A673 (cell line): ENCODE measurements at regions not wholly inside any gene's neighbourhood (a gene's known extent, or its start where the extent isn't known, plus 50 kb on each side); places are given as distances from the start of the nearest gene placed in this dataset.

Source experiments
- BruUV-seq: library from RNA; stranded (reverse); fragments of 400-500 nt; replicated peaks from 2 replicates; lab custom pipeline; 2021; lab: Mats Ljungman, UMichigan
- CTCF ChIA-PET: fragments of 300-600 bp; sonication (Branson Sonifier 250); formaldehyde crosslinking; loops from one replicate; lab custom pipeline; 2022; ENCODE audit warnings: antibody characterized with exemption; lab: Charles Lee
- POLR2A ChIA-PET: fragments of 300-600 bp; sonication (Branson Sonifier 250); formaldehyde crosslinking; loops from one replicate; lab custom pipeline; 2022; ENCODE audit warnings: antibody characterized with exemption; ENCODE audit not compliant: low non-redundant PET; lab: Charles Lee
- DNase-seq: peaks from one replicate; pipeline ENCODE4 v3.0.0-alpha.2; 2015; ENCODE audit warnings: low spot score
- H3K27ac ChIP-seq: fragments of 200-600 bp; sonication (generic); 2 replicates; pipeline ENCODE4 v1.5.1; 2016; ENCODE audit warnings: mixed run types, low read depth, mild to moderate bottlenecking, mixed read lengths, antibody characterized with exemption, low read length; ENCODE audit not compliant: poor library complexity, severe bottlenecking
- H3K27me3 ChIP-seq: fragments of 200-600 bp; sonication (generic); replicated peaks from 2 replicates; pipeline ENCODE4 v1.6.1; 2017; ENCODE audit warnings: mixed run types, low read depth, mild to moderate bottlenecking, mixed read lengths, antibody characterized with exemption, low read length; ENCODE audit not compliant: insufficient read depth, poor library complexity
- H3K36me3 ChIP-seq: fragments of 200-600 bp; sonication (generic); 2 replicates; pipeline ENCODE4 v1.6.1; 2016; ENCODE audit warnings: mixed run types, mild to moderate bottlenecking, mixed read lengths, antibody characterized with exemption, low read length; ENCODE audit not compliant: insufficient read depth, poor library complexity, severe bottlenecking
- H3K4me1 ChIP-seq: fragments of 200-600 bp; sonication (generic); 2 replicates; pipeline ENCODE4 v1.6.1; 2017; ENCODE audit warnings: mixed run types, mild to moderate bottlenecking, mixed read lengths, antibody characterized with exemption, low read length; ENCODE audit not compliant: insufficient read depth, poor library complexity, severe bottlenecking
- H3K4me3 ChIP-seq: fragments of 200-600 bp; sonication (generic); 2 replicates; pipeline ENCODE4 v1.5.1; 2016; ENCODE audit warnings: low read depth, mixed run types, mild to moderate bottlenecking, mixed read lengths, low read length; ENCODE audit not compliant: poor library complexity, severe bottlenecking
- H3K9me3 ChIP-seq: fragments of 200-600 bp; sonication (generic); 2 replicates; pipeline ENCODE4 v1.6.1; 2016; ENCODE audit warnings: mixed run types, low read depth, mild to moderate bottlenecking, mixed read lengths, antibody characterized with exemption, low read length; ENCODE audit not compliant: poor library complexity, severe bottlenecking
- EZH2 ChIP-seq: fragments of 200-600 bp; sonication (generic); IDR thresholded peaks from 2 replicates; pipeline ENCODE4 v1.6.1; 2017; ENCODE audit warnings: borderline replicate concordance, low read depth, mild to moderate bottlenecking, mixed read lengths, antibody characterized with exemption, low read length; ENCODE audit not compliant: poor library complexity, severe bottlenecking
- intact Hi-C: fragments of 100-400 bp; cut with micrococcal nuclease; formaldehyde crosslinking; loops from one replicate; pipeline ENCODE4 v1.10.0; 2022; ENCODE audit not compliant: unreplicated experiment
- TF ChIP-seq, protein P1 (sequence below): fragments of 300-800, 200-600 bp; sonication (generic); conservative IDR thresholded peaks from 2 replicates; pipeline ENCODE4 v1.5.1; 2017; ENCODE audit warnings: low read depth, mild to moderate bottlenecking, antibody characterized with exemption, low read length, moderate library complexity, mixed read lengths

DNA sequence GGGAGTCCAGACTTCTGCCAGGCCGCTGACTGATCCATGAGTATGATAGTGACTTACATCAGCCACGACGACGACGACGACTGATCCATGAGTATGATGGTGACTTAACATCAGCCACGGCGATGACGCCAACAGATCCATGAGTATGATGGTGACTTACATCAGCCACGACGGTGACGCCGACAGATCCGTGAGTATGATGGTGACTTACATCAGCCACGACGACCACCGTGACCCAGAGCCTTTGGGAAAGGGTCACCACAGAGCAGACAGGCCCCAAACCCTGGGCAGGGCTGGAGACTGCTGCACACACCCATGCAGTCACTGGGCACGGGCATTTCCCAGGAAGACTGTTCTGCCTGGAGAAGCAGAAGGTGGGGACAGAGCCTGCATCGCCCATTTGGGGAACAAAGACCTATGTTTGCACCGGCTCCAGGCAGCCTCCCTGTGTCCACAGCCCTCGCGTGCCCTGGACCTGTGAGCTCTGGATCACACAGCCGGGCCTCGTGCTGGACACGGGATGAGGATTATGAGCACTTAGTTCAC lies 130.9 kb upstream of the SPACA7 start:
- BruUV-seq = no TSS peak
- intact Hi-C loops = no loop called here
- H3K27me3 ChIP-seq = peaks cover 64% of the 10 kb centered on the region
- no peaks in the 10 kb centered on the region for H3K9me3 ChIP-seq
- no peak for DNase-seq
- POLR2A ChIA-PET = no interaction called here
- H3K4me1 ChIP-seq = no peaks in the 10 kb centered on the region
- no peak for TF ChIP-seq EZH2
- TF ChIP-seq, protein P1, sequence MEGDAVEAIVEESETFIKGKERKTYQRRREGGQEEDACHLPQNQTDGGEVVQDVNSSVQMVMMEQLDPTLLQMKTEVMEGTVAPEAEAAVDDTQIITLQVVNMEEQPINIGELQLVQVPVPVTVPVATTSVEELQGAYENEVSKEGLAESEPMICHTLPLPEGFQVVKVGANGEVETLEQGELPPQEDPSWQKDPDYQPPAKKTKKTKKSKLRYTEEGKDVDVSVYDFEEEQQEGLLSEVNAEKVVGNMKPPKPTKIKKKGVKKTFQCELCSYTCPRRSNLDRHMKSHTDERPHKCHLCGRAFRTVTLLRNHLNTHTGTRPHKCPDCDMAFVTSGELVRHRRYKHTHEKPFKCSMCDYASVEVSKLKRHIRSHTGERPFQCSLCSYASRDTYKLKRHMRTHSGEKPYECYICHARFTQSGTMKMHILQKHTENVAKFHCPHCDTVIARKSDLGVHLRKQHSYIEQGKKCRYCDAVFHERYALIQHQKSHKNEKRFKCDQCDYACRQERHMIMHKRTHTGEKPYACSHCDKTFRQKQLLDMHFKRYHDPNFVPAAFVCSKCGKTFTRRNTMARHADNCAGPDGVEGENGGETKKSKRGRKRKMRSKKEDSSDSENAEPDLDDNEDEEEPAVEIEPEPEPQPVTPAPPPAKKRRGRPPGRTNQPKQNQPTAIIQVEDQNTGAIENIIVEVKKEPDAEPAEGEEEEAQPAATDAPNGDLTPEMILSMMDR = no peak
- H3K4me3 ChIP-seq = no peak overlapping the region
- no peak overlapping the region for H3K27ac ChIP-seq
- CTCF ChIA-PET = no interaction called here
- H3K36me3 ChIP-seq = no peaks in the 10 kb centered on the region

DNA sequence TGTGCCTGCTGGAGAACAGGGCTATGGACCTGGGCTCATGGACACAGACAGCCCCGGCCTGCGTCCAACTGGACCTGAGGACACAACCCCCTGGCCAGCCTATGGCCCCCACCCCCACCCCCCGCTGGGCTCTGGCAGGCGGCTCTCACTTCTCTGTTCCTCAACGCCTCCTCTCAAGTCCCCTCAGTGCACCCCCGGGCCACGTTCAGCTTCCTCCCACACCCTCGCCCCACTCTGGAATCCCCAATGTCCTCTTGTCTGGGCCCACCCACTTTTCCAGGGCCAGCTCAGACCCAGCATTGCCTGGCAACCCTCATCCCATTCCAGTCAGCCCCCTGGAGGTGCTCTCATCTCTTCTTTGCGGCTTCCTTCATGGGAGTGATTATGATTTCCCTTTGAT lies 130.2 kb upstream of the SPACA7 start:
- CTCF ChIA-PET = no interaction called here
- intact Hi-C loops = no loop called here

DNA sequence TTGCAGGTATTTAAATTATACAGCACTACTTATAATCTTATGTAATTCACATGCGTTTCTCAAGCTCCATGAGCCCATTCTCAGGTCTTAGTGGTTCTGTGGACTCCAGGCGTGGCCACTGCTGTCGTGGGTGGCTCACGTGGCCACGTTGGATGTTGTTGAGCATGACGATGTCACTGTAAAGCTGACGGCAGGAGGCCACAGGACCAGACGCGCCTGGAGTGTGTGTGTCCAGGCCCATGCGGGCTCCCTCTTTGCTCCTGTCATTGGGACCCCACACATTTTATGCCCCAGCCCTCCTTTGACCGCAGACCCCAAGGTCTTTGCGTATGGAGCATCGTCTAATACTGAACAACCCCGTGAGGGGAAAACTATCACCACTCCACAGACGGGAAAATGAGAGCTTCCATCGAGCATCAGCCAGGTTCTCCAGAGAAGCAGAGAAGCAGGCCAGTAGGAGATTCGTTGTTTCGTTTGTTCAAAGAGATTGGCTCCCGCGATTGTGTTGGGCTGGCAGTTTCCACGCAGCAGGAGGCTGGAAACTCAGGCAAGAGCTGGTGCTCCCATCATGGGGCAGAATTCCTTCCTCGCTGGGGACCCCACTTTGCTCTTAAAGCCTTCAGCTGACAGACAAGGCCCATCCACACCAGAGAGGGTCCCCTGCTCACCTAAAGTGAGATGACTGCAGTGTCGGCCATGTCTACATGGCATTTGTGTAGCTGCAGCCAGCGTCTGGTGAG lies 129.3 kb upstream of the SPACA7 start:
- intact Hi-C loops = no loop called here
- peaks cover 57% of the 10 kb centered on the region for H3K27me3 ChIP-seq
- TF ChIP-seq, protein P1 = no peak
- TF ChIP-seq EZH2 = no peak
- H3K4me1 ChIP-seq = no peaks in the 10 kb centered on the region
- no TSS peak for BruUV-seq
- ChIA-PET POLR2A (no interaction called here), CTCF (no interaction called here)
- H3K4me3 ChIP-seq = no peak overlapping the region
- no peaks in the 10 kb centered on the region for H3K9me3 ChIP-seq
- DNase-seq = no peak
- no peak overlapping the region for H3K27ac ChIP-seq
- H3K36me3 ChIP-seq = no peaks in the 10 kb centered on the region

More for the DNA sequence above, 130.2 kb upstream of the SPACA7 start:
- TF ChIP-seq EZH2 = no peak
- TF ChIP-seq, protein P1 = no peak
- Histone ChIP-seq H3K36me3 (no peaks in the 10 kb centered on the region), H3K4me3 (no peak overlapping the region), H3K9me3 (no peaks in the 10 kb centered on the region), H3K4me1 (no peaks in the 10 kb centered on the region), H3K27me3 (peaks cover 57% of the 10 kb centered on the region), H3K27ac (no peak overlapping the region)
- no peak for DNase-seq
- BruUV-seq = no TSS peak
- POLR2A ChIA-PET = no interaction called here
